ENCODE measurements at regions not wholly inside any gene's neighbourhood (a gene's known extent, or its start where the extent isn't known, plus 50 kb on each side); places are given as distances from the start of the nearest gene placed in this dataset.

- DNase-seq, result no peak
Measured at GRCh38 chr6:144737998-144738397, 452.9 kb downstream of the UTRN start.

- no peak for DNase-seq
Measured at GRCh38 chr6:144739873-144740272, 454.7 kb downstream of the UTRN start.

DNA sequence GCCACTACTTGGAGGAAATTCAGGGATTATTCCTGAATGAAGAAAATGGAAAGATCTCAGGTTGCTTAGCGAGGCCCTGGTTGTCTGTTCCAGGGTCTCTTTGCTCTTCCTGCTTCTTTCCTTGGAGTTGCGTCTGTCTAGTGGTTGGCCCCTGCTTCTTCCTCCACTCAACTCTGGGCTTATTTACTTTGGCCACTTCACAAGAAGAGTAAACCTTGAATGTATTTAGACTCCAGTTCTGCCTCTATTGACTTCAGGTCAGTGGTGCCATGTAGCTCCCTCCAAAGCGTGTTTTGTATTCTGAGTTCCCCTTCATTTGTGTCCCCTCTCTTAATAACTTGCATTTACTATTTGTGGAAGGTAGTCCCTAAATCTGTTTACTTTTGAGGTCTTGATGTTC, 456.5 kb downstream of the UTRN start:
- no peak for DNase-seq

DNA sequence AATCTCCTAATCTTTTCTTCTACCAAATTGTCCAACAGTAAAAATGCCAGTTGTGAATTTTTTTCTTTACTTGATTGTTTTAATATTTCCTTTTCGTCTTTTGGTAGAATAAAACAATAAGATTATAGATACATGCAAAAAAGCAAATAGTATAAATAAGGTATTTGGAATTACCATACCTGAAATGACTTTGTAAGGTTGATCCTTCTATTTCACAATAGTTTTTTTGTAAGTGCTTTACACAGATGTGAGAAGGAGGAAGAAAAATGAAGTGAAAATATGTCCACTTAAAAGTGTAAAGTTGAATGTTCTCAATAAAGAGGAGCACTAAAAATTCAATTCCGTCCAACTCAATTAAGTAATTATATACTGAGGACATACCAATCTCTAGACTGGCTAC, 457.6 kb downstream of the UTRN start:
- no peak for DNase-seq

GRCh38 chr6:144744720-144745119, 459.6 kb downstream of the UTRN start:
- no peak for DNase-seq

DNA sequence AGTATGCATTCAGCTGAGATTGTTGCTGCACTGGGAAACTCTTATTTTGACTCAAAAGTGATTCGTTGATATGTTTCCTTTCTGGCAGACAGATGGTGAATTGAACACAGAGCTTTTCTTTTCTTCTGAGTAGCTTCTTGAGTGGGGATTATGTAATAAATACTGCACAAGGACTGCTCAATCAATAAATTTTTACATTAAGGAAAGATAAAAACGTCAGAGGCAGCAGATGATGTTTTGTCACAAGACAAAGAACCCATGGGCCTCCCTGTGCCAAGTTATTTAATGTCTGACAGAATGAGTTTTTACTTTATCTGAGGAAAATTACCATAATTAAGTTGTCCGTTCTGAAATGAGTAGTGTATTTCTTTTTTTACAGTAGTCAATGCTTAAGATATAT, 460.3 kb downstream of the UTRN start:
- DNase-seq, result no peak

- DNase-seq, result no peak
Measured at GRCh38 chr6:144746902-144747469, 461.9 kb downstream of the UTRN start.

- no peak for DNase-seq
Measured at GRCh38 chr6:144749263-144749662, 464.1 kb downstream of the UTRN start.

GRCh38 chr6:144753023-144753705, 468.0 kb downstream of the UTRN start:
- no peak for DNase-seq

GRCh38 chr6:144756469-144756868, 471.3 kb downstream of the UTRN start:
- DNase-seq, result no peak

- no peak for DNase-seq
Measured at GRCh38 chr6:144757299-144757698, 472.2 kb downstream of the UTRN start.

DNA sequence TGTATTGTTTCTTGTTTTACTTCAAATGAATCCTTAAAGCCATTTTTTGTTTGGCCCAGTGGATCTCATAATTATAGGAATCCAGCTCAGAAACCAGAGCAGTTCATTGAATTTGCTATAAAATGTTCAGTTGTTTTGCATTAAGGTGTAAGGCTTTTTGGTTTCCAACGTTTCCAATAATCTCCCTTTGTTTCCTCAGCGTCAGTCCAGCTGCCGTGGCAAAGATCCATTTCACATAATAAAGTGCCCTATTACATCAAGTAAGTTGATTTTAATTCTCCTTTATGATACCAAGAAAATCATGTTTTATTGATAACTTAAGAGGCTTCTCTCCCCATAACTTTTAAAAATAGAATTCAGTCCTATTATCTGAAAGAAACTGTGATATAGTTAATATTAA, 472.6 kb downstream of the UTRN start:
- DNase-seq, result no peak

DNA sequence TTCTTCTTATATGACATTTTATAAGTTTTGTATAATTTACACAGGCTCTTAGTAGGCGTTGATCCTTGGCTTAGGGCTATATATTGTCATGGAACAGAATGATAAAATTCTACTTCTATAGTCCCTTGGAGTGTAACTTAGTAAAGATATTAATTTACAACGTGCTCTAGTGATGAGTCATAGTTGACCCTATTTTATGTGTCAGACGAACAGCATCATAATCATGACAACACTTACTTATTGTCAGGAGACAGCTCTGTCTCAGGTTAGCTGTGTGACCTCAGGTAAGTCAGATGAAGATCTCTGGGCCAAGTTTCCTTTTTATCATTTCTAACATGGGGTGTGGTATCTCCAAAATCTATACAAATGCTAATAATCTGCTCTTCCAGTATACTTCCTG, 473.5 kb downstream of the UTRN start:
- no peak for DNase-seq

DNA sequence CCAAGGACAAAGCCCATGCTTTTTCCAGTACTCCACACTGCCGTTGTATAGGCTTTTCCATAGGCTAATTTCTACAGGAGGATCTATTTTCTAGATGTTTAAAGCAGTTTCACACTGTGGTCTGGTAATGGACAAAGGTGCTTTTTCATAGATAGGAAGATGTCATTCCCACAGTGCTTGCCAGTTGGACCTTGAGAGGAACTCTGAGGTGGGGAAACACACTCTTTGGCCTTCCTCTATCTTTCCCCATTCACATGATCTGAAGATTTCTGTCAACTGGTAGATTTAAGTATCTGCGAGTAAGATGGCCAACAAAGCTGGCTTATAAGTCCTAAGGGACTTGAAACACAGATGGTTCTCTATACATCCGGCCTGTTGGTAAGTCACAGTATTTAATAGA, 477.3 kb downstream of the UTRN start:
- no peak for DNase-seq

DNA sequence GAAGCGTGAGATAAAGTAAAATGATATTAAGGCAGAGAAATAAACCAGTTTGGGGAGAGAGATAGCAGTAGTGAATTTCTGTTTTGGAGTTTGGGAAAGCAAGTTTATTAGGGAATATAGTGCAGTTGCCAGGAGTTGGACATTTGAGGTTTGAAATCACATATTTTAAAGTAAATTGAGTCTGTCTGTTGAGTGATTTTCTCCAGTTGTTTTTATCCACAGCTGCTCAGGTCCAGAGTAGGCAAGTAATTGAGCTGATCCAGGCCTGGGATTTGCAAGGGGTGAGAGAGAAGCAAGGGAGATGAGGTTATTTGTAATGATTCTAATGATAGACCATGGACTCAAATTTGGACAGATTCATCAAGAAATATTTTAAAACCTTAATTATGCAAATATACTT, 481.9 kb downstream of the UTRN start:
- DNase-seq, result no peak

DNA sequence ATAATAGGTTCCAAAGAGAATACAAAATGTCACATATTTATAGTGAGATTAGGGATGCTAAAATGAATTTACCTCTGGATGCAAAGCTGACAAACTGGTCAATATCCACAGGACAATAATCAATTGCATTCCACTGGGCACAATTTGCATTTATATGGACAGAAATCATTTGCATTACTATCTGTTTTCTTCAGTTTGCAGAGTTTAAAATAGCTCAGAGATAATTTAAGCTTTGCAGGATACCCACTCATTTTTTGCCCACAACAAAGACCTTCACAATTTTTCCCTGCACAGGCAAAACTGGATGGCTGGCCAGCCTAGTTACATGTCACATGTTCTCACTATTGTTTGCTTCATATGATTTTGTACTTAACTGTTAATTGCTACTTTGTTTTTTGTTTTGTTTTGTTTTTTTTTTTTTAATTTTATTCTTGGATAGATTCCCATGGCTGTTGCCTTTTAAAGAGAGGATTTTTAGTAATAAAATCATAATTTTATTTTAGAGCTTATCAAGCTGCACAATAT, 483.5 kb downstream of the UTRN start:
- DNase-seq, result no peak

GRCh38 chr6:144769142-144769541, 484.0 kb downstream of the UTRN start:
- DNase-seq, result no peak

- no peak for DNase-seq
Measured at GRCh38 chr6:144776031-144776819, 491.1 kb downstream of the UTRN start.

GRCh38 chr6:144777249-144777648, 492.1 kb downstream of the UTRN start:
- DNase-seq, result no peak

DNA sequence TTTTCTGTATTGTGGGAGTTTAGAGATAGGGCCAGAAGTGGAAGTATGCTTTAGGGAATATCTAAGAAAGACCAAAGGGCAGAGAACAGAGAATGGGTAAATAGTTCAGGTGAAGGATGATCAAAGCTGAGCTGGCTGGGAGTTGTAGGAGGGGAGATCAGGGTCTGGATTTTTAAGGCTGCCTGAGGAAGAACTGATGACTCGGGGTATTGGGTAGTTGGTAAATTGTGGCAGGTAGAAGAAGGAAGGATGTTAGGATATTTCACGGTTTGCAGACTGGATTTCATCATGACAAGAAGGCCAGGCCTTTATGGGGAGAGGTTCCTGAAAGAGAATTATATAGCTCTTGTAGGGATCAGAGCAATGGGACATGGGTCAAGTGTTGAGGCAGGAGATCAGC, 492.9 kb downstream of the UTRN start:
- no peak for DNase-seq

DNA sequence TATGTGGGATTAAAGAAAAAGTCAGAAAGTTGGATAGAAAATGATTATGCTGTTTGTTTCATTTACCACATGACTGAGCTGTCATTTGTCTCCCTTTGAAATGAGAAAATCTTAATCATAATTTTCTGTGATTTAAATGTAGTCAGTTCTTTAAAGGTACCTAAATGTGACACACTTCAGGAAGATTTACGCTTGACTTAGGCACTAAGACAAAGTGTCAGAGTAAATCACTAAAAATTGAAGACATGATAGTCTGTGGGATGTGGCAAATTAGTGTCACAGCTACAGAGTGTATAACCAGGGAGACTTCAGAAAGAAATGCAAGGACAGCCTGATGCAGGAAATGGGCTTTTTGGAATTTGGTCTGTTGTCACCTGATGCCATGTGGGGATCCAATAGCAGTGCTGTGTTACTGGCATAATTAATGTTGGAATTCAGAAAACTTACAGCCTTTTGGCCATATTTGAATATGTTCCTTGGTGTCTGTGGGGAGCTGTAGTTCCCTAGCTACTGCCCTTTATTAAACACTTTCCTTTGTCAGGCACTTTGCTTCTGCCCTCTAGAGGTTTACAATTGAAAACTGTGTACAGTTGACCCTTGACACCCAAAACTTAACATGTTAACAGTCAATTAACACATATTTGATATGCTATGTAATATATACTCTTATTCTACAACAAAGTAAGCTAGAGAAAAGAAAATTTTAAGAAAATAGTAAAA, 493.8 kb downstream of the UTRN start:
- no peak for DNase-seq

- DNase-seq, result no peak
Measured at GRCh38 chr6:144781836-144782235, 496.7 kb downstream of the UTRN start.

DNA sequence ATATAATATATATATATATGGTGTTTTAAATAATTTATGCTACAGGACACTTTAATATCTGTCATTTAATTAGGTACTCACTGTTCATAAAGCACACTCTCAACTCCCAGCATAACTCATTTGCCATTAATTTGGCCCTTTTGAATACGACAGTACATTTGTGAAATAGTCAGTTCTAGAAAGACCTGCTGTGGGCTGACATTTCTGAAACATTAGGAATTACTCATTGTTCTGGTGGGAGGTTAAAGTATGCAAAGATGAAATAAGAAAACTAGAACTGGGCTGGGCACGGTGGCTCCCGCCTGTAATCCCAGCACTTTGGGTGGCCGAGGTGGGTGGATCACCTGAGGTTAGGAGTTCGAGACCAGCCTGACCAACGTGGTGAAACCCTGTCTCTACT, 497.5 kb downstream of the UTRN start:
- DNase-seq, result no peak

Data from effector CD4-positive, alpha-beta T cell (primary cell).